GM19193 (cell line): ENCODE measurements at regions not wholly inside any gene's neighbourhood (a gene's known extent, or its start where the extent isn't known, plus 50 kb on each side); places are given as distances from the start of the nearest gene placed in this dataset.

Experiments
- POLR2A ChIP-seq: IDR thresholded peaks from 4 replicates; pipeline ENCODE4 v1.6.1; 2011; ENCODE audit not compliant: insufficient read depth, insufficient read length; ENCODE audit errors: extremely low read depth

- TF ChIP-seq POLR2A: no peak
These were observed 177.6 kb upstream of the FBXL7 start for GRCh38 chr5:15322421-15322820.

DNA sequence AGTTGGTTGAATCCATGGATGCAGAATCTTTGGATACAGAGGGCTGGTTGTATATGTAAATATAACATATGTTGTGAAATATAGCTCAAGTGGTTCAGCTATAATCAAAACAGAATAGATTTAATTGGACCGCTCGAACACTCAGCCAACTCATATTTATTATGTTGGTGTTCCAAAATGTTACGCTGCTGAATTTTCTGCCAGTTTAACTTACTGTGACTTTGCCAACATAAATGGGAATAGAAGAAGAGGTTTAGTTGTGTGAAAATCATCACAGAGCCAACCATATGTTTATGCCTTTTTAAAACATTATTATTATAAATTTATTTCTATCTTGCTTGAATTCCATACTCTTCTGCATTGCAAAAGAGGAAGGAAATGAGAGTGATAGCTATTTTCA, 178.2 kb upstream of the FBXL7 start:
- TF ChIP-seq POLR2A: no peak

DNA sequence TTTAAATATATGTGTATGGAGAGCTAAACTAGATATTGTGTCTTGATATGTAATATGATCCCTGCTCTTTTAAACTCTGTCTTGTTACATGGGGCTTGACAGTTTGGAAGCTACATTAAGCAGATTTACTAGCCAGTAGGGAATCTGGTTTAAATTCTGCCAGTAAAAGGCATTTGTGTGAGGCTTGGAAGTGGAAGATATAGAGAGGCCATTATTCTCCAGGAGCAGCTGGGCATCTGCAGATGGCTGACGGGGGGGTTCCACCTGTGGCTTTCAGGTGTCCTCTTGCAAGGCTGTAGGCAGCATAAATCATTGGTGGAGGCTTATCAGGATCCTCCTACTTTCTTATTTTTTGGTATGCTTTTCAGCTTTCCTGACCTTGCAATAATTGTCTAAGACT, 179.1 kb upstream of the FBXL7 start:
- TF ChIP-seq POLR2A: no peak

GRCh38 chr5:15304914-15305834, 194.8 kb upstream of the FBXL7 start:
- no peak for TF ChIP-seq POLR2A

DNA sequence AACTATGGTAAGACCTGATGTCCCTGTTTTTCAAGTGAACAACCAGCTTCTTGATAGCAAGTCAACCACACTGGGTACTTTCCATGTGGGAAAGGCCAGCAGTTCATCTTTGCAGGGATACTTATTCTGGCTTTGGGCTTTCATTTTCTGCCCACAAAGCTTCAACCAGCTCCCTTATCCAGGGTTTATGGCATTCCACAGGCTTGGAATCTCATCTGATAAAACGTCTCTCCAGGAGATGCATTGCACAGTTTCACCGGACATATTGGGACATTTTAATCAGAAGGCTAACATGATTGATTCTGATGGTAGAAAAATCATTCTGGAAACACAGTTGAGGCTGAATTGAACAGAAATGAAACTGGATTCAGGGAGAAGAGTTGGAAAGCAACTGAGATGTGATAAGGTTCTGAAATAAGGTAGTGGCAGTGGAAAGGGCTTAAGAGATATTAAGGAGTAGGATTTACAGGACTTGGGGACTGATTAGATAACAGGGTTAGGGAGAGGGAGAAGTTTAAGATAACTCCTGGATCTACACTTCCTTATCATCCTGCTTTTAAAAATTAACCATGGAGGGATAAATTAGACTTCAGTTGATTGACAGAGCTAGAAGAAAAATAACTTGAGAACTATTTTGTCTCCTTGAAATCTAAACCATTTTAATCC, 195.8 kb upstream of the FBXL7 start:
- no peak for TF ChIP-seq POLR2A

GRCh38 chr5:15300141-15300540, 199.8 kb upstream of the FBXL7 start:
- no peak for TF ChIP-seq POLR2A

DNA sequence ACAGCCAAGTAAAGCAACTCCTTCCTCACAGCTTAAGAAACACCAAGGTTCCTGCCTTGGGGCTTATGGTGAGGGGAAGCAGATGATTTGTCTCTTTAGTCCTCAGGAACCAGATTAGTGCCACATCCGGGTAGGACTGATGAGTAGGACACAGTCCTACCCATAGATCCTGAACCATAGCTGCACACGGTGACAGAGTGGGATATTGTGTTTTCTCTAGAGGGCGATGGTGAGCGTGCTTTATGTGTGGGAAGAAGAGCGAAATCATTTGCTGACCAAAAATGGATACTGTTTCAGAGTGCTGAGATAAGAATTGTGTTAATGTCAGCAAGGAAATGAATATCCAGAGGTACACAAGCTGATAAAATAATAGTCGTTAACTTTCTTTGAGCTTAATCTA, 209.0 kb upstream of the FBXL7 start:
- no peak for TF ChIP-seq POLR2A

DNA sequence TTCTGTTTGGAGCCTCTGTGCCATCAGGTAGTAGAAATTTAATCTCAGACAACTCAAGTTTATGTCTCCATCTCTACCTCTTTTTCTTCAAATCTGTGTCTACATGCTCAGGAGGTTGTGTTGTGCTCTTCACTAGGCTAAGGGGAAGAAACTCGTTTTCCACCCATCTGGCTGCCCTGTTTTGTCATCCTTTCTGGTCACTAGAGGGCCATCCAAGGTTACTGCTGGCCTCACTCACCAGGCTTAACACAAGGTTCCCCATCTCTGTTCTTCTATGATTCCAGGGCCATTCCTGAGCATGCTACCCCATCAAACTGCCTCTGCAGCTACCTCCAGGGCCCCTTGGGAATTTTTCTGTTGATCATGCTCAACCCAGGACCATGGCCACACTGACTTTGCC, 213.3 kb upstream of the FBXL7 start:
- TF ChIP-seq POLR2A: no peak

DNA sequence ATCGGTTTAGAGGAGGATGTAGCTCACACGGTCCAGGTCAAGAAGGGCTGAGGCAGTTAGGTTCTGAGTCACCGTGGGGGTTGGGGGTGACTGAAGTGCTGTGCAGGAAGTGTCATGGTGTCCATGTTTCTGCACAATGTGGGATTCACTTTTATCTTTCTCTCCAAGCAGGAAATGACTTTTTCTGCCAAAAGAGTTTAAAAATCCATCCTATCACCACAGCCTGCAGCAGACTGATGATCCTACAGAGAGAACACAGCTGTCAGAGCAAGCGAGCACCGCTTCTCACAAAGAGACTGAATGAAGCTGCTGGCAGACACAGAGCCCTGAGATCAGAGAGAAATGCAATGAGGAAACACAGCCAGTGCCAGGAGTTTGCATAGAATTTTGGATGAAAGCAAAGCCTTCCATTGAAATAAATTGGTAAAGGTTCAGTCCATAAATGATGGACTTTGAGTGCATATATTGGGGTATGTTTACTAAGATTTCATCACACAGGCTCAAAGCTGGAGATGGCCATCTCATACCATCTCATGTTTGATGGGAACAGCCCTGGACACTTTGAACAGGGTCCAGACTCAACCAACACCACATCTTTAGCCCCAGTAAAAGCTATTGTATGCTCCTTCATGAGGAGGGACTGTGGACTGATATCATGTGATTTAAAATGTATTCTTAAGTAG, 213.9 kb upstream of the FBXL7 start:
- TF ChIP-seq POLR2A: no peak

DNA sequence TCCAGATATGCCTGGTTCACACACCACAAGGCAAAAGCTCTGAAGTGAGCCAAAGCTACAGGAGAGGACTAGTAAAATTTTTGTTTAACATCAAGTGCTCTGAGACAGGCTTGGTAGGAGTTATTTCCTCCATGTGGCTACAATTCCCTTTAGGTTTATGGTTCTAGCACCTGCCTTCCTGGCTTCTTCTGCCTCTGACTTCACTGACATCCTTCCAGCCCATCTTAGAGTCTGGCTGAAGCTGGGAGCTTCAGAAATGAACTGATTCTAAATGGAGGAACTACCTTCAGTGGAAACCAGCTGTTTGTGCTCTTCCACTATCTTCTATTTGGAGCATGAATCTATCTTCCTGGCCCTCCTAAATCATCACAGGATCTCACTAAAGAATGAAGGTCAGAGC, 215.3 kb upstream of the FBXL7 start:
- TF ChIP-seq POLR2A: no peak

GRCh38 chr5:15283076-15283475, 216.9 kb upstream of the FBXL7 start:
- no peak for TF ChIP-seq POLR2A

DNA sequence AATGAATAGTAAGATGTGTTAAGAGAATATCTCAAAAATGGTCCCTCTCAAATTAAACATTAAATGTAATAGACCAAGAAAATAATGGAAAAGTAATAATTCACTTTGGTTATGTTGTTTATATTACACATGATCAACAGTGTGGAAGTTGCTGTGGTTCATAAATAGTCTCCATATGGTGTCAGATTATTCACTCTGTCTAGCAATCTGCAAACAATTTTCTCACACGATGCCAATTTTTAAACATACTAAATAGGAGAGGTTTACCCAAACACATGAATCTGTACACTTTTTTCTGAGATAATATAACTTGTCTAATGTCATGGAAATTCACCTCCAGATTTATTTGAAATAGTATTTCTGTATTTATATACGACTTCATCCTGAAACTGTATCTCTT, 217.4 kb upstream of the FBXL7 start:
- no peak for TF ChIP-seq POLR2A

GRCh38 chr5:15267966-15268365, 232.0 kb upstream of the FBXL7 start:
- TF ChIP-seq POLR2A: no peak

- TF ChIP-seq POLR2A: no peak
These were observed 233.1 kb upstream of the FBXL7 start for GRCh38 chr5:15266841-15267240.

GRCh38 chr5:15266229-15266628, 233.8 kb upstream of the FBXL7 start:
- TF ChIP-seq POLR2A: no peak

- no peak for TF ChIP-seq POLR2A
These were observed 236.0 kb upstream of the FBXL7 start for GRCh38 chr5:15263942-15264341.

DNA sequence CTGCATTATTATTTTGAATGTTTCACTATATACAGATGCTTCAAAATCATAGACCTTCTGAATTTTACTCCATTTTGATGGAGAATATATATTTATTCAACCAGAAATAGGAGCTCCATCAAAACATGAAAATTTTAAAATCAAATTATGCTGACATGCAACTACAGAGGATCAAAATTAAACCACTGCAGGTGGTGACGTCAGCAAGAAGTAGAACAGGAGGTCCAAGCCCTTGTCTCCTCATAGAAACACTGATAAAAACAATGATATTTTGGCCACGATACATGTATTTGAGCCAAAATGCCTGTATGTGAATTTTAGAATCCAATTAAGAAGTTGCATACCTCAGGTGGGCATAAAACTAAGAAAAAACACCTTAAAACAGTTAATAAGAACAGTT, 236.6 kb upstream of the FBXL7 start:
- TF ChIP-seq POLR2A: no peak
